Upper lobe of left lung (tissue), 6 donors: ENCODE measurements at regions not wholly inside any gene's neighbourhood (a gene's known extent, or its start where the extent isn't known, plus 50 kb on each side); places are given as distances from the start of the nearest gene placed in this dataset.

Experiments used
- ATAC-seq, 2 donors: fragments of 200-7000 bp; cut with Tn5 transposase; one replicate each; pipeline ENCODE4 v1.9.1; 2022; ENCODE audit warnings: mild to moderate bottlenecking in 2 of 2, moderate library complexity in 2 of 2; ENCODE audit not compliant: low FRiP score in 2 of 2
- DNase-seq, 2 donors: peaks; one replicate each; pipeline ENCODE4 v3.0.0-alpha.2; 2019 to 2020
- H3K27ac ChIP-seq, 4 donors: fragments of 200-600 bp; sonication (generic); one replicate each; pipeline ENCODE4 v1.5.1; 2016 to 2019
- H3K27me3 ChIP-seq, 4 donors: fragments of 200-600 bp; sonication (generic); one replicate each; pipeline ENCODE4 v1.5.1; 2017 to 2019
- H3K36me3 ChIP-seq, 4 donors: fragments of 200-600 bp; sonication (generic); one replicate each; pipeline ENCODE4 v1.5.1; 2016 to 2019
- H3K4me1 ChIP-seq, 4 donors: fragments of 200-600 bp; sonication (generic); one replicate each; pipeline ENCODE4 v1.5.1; 2018 to 2019
- H3K4me3 ChIP-seq, 4 donors: fragments of 200-600 bp; sonication (generic); one replicate each; pipeline ENCODE4 v1.5.1; 2017 to 2019; ENCODE audit warnings: mild to moderate bottlenecking in 2 of 4, moderate library complexity in 1 of 4
- H3K9me3 ChIP-seq, 4 donors: fragments of 200-600 bp; sonication (generic); one replicate each; pipeline ENCODE4 v1.5.1; 2018 to 2019
- EP300 ChIP-seq, 4 donors: sonication (generic); formaldehyde crosslinking; IDR thresholded peaks; one replicate each; pipeline ENCODE4 v1.5.1; 2017; ENCODE audit warnings: antibody characterized with exemption in 4 of 4, control low read depth in 2 of 4
- POLR2A ChIP-seq, 4 donors: fragments of 450-650 bp; IDR thresholded peaks; one replicate each; pipeline ENCODE4 v1.5.1; 2016 to 2017; ENCODE audit warnings: antibody characterized with exemption in 4 of 4, mild to moderate bottlenecking in 2 of 4
- POLR2AphosphoS5 ChIP-seq, 2 donors: sonication (generic); formaldehyde crosslinking; IDR thresholded peaks; one replicate each; pipeline ENCODE4 v1.5.1; 2017; ENCODE audit warnings: antibody characterized with exemption in 2 of 2
- WGBS, 2 donors: methylation state at CpG; one replicate each; pipeline ENCODE4 v1.1.5; 2017 to 2018; 5-methylcytosine and 5-hydroxymethylcytosine counted together
- TF ChIP-seq, protein P1 (sequence below), 6 experiments: fragments of 450-650 bp in 4 of 6; fragments of 200-600 bp in 2 of 6; sonication (generic) in 2 of 6; IDR thresholded peaks; one replicate each; pipeline ENCODE4 v1.5.1; 2016 to 2019; ENCODE audit warnings: antibody characterized with exemption in 6 of 6
- donor health status: DM: no; HTN: no; CAD: no; lungs with moderate emphysema.
- donor health status: DM: no; HTN: yes; CAD: no; lungs with severe emphysema.

DNA sequence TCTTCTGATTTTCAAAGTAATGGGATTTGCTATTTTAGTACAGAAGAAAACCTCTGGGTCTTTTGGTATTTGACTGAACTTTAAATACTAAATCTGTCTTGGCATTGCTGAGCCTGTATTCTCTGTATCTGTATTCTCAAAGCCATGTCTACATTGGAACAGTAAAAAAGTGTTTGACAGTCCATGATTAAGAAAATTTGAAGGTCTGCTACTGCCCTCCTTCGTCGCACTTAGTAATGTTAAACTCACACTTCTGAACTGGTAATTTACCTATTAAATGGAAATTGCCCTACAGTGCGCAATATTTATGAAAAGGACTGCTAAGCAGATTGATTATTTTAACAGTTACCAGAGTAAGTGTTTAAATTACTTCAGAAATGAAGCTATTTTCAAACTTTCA is 165.7 kb upstream of the SMC2 start:
- H3K4me3 ChIP-seq, result no peak overlapping the region
- DNase-seq, result no peak
- no peaks in the 10 kb centered on the region for H3K27me3 ChIP-seq
- no peak overlapping the region for H3K27ac ChIP-seq
- no peaks in the 10 kb centered on the region for H3K9me3 ChIP-seq
- ATAC-seq, result no peak
- TF ChIP-seq POLR2A (IDR thresholded peaks at IDR 0.05), result no peak
- TF ChIP-seq, protein P1, sequence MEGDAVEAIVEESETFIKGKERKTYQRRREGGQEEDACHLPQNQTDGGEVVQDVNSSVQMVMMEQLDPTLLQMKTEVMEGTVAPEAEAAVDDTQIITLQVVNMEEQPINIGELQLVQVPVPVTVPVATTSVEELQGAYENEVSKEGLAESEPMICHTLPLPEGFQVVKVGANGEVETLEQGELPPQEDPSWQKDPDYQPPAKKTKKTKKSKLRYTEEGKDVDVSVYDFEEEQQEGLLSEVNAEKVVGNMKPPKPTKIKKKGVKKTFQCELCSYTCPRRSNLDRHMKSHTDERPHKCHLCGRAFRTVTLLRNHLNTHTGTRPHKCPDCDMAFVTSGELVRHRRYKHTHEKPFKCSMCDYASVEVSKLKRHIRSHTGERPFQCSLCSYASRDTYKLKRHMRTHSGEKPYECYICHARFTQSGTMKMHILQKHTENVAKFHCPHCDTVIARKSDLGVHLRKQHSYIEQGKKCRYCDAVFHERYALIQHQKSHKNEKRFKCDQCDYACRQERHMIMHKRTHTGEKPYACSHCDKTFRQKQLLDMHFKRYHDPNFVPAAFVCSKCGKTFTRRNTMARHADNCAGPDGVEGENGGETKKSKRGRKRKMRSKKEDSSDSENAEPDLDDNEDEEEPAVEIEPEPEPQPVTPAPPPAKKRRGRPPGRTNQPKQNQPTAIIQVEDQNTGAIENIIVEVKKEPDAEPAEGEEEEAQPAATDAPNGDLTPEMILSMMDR (IDR thresholded peaks at IDR 0.05), result no peak
- no peak for TF ChIP-seq POLR2AphosphoS5 (IDR thresholded peaks at IDR 0.05)
- TF ChIP-seq EP300 (IDR thresholded peaks at IDR 0.05), result no peak
- H3K36me3 ChIP-seq, result no peaks in the 10 kb centered on the region
- no peaks in the 10 kb centered on the region for H3K4me1 ChIP-seq
- WGBS, 2 donors, result 72 to 79% methylated on average over 3 of the region's 3 CpGs

DNA sequence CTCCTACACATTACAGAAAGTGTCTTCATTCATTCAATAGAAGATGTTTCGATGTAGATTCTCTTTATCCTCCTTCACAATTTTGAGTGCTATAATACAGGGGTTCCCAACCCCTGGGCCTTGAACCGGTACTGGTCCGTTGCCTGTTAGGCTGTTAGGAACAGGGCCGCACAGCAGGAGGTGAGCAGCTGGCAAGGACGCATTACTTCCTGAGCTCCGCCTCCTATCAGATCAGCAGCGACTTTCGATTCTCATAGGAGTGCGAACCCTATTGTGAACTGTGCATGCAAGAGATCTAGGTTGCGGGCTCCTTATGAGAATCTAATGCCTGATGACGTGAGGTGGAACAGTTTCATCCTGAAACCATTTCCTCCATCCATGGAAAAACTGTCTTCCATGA is 153.0 kb upstream of the SMC2 start:
- Histone ChIP-seq H3K27me3 (no peaks in the 10 kb centered on the region), H3K4me1 (no peaks in the 10 kb centered on the region), H3K36me3 (no peaks in the 10 kb centered on the region), H3K9me3 (no peaks in the 10 kb centered on the region), H3K4me3 (no peak overlapping the region), H3K27ac (no peak overlapping the region)
- ATAC-seq, result no peak
- 88 to 90% methylated on average over 11 of the region's 11 CpGs for WGBS, 2 donors
- TF ChIP-seq EP300 (IDR thresholded peaks at IDR 0.05), result no peak
- TF ChIP-seq, protein P1 (IDR thresholded peaks at IDR 0.05), result no peak
- no peak for TF ChIP-seq POLR2A (IDR thresholded peaks at IDR 0.05)
- no peak for TF ChIP-seq POLR2AphosphoS5 (IDR thresholded peaks at IDR 0.05)
- no peak for DNase-seq

DNA sequence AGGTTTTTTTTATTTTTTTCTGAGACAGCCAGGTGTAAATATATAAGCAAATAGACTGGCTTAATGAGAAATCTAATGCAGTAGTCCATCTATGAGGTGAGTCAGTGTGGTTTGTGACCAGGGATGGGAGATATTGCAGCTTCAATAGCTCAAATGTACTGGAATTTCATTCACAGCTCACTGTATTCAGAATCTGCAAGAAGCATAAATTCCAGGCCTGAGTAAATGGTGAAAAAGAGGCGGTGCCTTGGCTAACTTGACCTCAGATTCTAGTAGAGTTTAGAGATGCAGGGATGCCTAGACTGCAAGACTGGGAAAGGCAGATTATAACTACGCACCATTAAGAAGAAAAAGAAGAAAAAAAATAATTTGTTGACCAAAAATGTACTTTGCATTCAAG is 151.9 kb upstream of the SMC2 start:
- 82 to 87% methylated on average over 2 of the region's 2 CpGs for WGBS, 2 donors
- no peak overlapping the region for H3K27ac ChIP-seq
- no peak for ATAC-seq
- no peaks in the 10 kb centered on the region for H3K9me3 ChIP-seq
- TF ChIP-seq POLR2A (IDR thresholded peaks at IDR 0.05), result no peak
- no peak for DNase-seq
- H3K27me3 ChIP-seq, result no peaks in the 10 kb centered on the region
- H3K36me3 ChIP-seq, result no peaks in the 10 kb centered on the region
- no peaks in the 10 kb centered on the region for H3K4me1 ChIP-seq
- no peak overlapping the region for H3K4me3 ChIP-seq

DNA sequence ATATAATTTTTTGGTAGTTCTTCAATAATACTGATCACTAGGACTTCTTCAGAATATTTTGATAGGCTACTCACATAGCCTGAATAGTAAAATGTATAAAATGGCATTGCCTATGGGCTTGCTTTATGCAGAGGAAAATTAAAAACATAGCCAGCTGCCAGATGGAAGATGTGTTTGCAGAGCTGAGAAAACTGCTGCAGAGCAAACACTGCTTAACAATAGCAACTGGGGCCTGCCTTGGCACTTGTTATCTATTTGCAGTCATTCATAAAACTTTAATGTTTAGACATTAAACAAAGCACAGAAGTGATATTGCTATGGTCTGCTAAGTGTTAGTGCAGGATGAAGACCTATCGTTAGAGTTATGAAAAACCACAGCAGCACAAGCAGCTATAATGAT is 151.5 kb upstream of the SMC2 start:
- DNase-seq (no peak), ATAC-seq (no peak)
- Histone ChIP-seq H3K4me1 (no peaks in the 10 kb centered on the region), H3K9me3 (no peaks in the 10 kb centered on the region), H3K27me3 (no peaks in the 10 kb centered on the region), H3K27ac (no peak overlapping the region), H3K4me3 (no peak overlapping the region), H3K36me3 (no peaks in the 10 kb centered on the region)
- WGBS, 2 donors, result 41 to 50% methylated on average over 1 of the region's 1 CpG
- TF ChIP-seq, protein P1 (IDR thresholded peaks at IDR 0.05), result no peak
- TF ChIP-seq POLR2A (IDR thresholded peaks at IDR 0.05), result no peak
- TF ChIP-seq EP300 (IDR thresholded peaks at IDR 0.05), result no peak
- TF ChIP-seq POLR2AphosphoS5 (IDR thresholded peaks at IDR 0.05), result no peak

DNA sequence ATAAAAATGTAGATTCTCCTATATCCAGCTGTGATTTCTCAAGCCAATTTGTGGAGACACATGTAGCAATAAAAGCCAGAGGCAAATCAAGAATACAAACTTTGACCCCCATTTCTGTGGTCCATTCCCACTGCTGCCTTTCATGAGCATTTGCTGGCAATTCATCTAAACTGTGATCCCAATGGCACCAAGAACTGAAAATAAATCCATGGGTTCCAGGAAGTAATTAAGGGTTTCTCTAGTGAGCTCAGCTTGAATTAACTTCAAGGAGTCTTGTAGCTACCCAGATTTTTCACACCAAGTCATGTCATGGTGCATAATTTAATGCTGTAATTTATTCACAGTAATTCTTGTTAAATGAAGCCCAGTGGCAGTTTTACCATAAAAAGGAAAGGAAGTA is 145.0 kb upstream of the SMC2 start:
- Histone ChIP-seq H3K36me3 (no peaks in the 10 kb centered on the region), H3K4me1 (no peaks in the 10 kb centered on the region), H3K27me3 (no peaks in the 10 kb centered on the region), H3K27ac (no peak overlapping the region), H3K9me3 (no peaks in the 10 kb centered on the region), H3K4me3 (no peak overlapping the region)
- DNase-seq (no peak), ATAC-seq (no peak)
- TF ChIP-seq POLR2A (IDR thresholded peaks at IDR 0.05) (no peak), POLR2AphosphoS5 (IDR thresholded peaks at IDR 0.05) (no peak), EP300 (IDR thresholded peaks at IDR 0.05) (no peak)
- TF ChIP-seq, protein P1 (IDR thresholded peaks at IDR 0.05), result no peak
